GM21360 (cell line): ENCODE measurements at regions not wholly inside any gene's neighbourhood (a gene's known extent, or its start where the extent isn't known, plus 50 kb on each side); places are given as distances from the start of the nearest gene placed in this dataset.

ENCODE experiments used
- ATAC-seq: cut with Tn5 transposase; IDR thresholded peaks from one replicate; pipeline ENCODE4 v1.9.1; 2021; ENCODE audit warnings: mild to moderate bottlenecking, moderate library complexity; ENCODE audit not compliant: unreplicated experiment

- no peak for ATAC-seq
These were observed 88.4 kb downstream of the VEGFA start for GRCh38 chr6:43858161-43859153.

DNA sequence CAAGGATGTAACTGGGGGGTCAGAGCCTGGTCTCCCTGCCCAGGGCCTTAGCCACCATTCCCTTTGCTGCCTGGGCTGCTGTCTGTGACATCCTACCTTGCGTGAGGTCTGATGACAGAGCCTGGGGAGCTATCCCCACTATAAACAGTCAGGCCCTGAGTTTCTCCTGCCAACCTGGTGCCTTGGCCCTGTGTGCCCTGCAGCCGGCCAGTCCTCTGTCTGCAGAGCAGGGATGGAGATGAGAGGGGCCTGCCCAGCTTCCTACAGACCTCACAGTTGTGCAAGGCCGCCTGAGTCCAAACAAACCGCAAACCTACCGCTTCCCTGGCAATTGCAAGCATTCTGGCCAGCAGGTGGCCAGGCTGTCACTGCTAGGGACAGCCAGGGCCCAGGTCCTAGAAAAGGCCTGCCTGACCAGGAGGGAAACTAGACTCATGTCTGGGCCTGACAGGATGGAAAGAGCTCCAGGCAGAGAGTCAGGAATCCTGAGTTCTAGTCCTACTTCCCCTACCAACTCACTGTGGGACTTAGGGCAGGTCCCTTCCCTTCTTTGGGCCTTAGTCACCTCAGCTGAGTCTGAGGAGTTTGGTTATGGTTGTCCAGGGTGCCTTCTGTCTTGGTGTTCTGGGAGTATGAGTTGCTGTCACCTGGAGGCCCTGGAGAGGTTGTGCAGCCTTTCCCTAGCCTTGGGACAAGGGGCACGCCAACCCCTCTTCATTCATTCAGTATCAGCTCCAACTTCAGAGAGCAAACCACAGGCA, 86.2 kb downstream of the VEGFA start:
- no peak for ATAC-seq

DNA sequence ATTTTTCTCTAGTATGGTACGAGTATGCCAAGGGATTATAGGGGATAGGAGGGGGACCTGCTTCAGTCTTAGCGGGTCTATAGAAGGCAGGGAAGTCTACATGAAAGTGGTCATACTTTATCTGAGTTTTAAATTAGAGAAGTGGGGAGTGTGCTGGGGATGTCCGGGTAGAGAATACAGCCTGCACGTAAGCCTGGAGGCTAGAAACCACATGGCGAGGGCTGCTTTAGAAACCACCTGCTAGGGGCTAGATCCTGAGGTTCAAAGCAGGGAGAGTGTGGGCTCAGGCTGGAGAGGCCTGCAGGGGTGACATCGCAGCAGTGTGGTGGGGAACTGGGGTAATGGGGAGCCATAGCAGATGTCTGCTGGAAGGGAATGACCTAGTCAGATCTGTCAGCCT, 85.2 kb downstream of the VEGFA start:
- no peak for ATAC-seq

- ATAC-seq: no peak
These were observed 83.1 kb downstream of the VEGFA start for GRCh38 chr6:43853066-43853650.

- no peak for ATAC-seq
These were observed 82.4 kb downstream of the VEGFA start for GRCh38 chr6:43852350-43852864.

GRCh38 chr6:43851204-43851865, 81.3 kb downstream of the VEGFA start:
- ATAC-seq: no peak

DNA sequence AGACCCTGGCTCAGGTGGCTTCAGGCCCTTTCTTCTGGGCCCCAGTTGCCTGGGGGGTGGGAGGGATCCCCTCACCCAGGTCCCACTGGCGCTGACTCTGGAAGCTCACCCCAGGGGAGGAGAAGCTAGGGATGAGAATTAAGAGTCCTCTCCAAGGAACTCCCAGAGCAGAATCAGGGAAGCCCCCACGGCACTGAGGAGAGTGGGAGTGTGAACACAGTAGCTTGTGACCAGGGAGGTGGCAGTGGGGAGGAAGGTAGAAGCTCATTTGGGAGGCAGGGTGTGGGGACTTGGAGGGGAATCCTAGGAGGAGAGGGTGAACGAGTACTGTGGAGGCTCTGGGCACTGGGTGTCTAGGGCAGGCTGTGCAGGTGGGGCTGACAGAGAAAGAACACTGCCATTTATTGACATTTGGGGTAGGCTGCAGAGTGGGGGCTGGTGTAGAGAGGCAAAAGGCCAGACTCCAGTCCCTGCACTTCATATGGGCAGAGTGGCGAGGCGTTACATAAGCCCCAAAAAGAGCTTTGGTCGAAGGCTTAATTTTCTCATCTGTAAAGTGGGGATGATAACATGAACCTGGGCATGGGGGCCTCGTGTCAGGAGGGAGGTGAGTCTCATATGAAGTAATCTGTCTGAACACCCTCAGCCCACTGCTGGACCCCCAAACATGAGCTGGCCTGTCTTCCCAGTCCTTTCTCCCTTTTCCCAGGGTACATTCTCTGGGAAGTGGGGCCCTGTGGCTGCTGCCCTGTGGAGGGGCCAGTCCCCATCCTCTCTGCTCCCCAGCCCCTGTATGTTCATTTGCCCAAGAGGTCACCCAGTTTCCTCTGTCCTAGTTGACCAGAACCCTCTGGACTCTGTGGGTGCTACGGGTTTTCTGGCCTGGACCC, 80.5 kb downstream of the VEGFA start:
- ATAC-seq: no peak

GRCh38 chr6:43849844-43850243, 79.8 kb downstream of the VEGFA start:
- ATAC-seq: no peak

- no peak for ATAC-seq
These were observed 78.8 kb downstream of the VEGFA start for GRCh38 chr6:43848671-43849391.

- ATAC-seq: no peak
These were observed 78.0 kb downstream of the VEGFA start for GRCh38 chr6:43847741-43848630.

DNA sequence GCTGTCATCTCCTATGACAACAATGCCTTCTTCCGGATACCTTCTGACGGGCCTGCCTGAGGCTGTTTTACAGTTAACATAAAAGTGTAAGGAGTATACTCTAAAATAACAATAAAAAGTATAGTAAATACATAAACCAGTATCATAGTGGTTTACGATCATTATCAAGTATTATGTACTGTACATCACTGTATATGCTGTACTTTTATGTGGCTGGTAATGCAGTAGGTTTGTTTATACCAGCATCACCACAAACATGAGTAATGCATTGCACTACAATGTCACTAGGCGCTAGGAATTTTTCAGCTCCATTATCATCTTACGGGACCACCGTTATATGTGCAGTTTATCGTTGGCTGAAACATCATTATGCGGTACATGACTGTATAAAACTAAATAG, 76.5 kb downstream of the VEGFA start:
- ATAC-seq: no peak

GRCh38 chr6:43845646-43846045, 75.6 kb downstream of the VEGFA start:
- no peak for ATAC-seq

- no peak for ATAC-seq
These were observed 73.7 kb downstream of the VEGFA start for GRCh38 chr6:43843669-43844171.

GRCh38 chr6:43843097-43843645, 73.2 kb downstream of the VEGFA start:
- no peak for ATAC-seq

DNA sequence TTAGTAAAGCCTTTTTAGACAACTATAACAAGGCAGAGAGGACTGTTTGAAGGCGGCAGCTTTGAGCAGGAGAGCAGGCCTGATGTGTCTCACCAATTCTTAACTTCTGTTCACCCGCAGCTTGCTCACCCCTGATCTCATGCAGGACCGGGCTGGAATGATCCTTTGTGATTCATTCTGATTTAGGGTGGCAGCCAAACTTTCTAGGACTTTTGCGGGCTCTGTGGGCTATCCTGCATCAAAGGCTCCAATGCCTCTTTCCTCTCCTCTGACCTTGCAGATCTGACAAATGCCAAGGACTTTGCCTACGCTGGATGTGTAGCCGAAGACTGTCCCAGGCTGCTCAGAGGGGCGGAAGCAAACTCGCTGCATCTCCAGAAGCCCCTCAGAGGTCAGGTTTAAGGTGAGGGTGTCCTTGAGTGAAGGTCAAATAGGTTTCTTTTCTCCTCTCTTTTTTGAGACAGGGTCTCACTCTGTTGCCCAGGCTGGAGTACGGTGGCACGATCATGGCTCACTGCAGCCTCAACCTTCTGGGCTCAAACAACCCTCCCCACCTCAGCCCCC, 72.3 kb downstream of the VEGFA start:
- no peak for ATAC-seq

- ATAC-seq: no peak
These were observed 70.6 kb downstream of the VEGFA start for GRCh38 chr6:43840490-43841218.
